PC-3 (cell line): ENCODE measurements at regions not wholly inside any gene's neighbourhood (a gene's known extent, or its start where the extent isn't known, plus 50 kb on each side); places are given as distances from the start of the nearest gene placed in this dataset.

Source experiments
- EZH2 ChIP-seq: fragments of 300-600 bp; sonication (generic); IDR thresholded peaks from one replicate; pipeline ENCODE4 v1.6.1; 2017; ENCODE audit warnings: antibody characterized with exemption, mild to moderate bottlenecking, low read length; ENCODE audit not compliant: unreplicated experiment
- EZH2phosphoT487 ChIP-seq: fragments of 300-600 bp; sonication (generic); IDR thresholded peaks from 2 replicates; pipeline ENCODE4 v1.6.1; 2018; ENCODE audit warnings: mild to moderate bottlenecking, antibody characterized with exemption, low read length, borderline replicate concordance
- TF ChIP-seq, protein P1 (sequence below): fragments of 300-600 bp; sonication (generic); conservative IDR thresholded peaks from 2 replicates; pipeline ENCODE4 v1.5.1; 2017; ENCODE audit warnings: antibody characterized with exemption, low read depth, mild to moderate bottlenecking, low read length

GRCh38 chr12:111244673-111245072 is 124.2 kb downstream of the PHETA1 start:
- TF ChIP-seq, protein P1, sequence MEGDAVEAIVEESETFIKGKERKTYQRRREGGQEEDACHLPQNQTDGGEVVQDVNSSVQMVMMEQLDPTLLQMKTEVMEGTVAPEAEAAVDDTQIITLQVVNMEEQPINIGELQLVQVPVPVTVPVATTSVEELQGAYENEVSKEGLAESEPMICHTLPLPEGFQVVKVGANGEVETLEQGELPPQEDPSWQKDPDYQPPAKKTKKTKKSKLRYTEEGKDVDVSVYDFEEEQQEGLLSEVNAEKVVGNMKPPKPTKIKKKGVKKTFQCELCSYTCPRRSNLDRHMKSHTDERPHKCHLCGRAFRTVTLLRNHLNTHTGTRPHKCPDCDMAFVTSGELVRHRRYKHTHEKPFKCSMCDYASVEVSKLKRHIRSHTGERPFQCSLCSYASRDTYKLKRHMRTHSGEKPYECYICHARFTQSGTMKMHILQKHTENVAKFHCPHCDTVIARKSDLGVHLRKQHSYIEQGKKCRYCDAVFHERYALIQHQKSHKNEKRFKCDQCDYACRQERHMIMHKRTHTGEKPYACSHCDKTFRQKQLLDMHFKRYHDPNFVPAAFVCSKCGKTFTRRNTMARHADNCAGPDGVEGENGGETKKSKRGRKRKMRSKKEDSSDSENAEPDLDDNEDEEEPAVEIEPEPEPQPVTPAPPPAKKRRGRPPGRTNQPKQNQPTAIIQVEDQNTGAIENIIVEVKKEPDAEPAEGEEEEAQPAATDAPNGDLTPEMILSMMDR, result no peak
- no peak for TF ChIP-seq EZH2
- no peak for TF ChIP-seq EZH2phosphoT487
